ENCODE measurements at regions not wholly inside any gene's neighbourhood (a gene's known extent, or its start where the extent isn't known, plus 50 kb on each side); places are given as distances from the start of the nearest gene placed in this dataset.

DNA sequence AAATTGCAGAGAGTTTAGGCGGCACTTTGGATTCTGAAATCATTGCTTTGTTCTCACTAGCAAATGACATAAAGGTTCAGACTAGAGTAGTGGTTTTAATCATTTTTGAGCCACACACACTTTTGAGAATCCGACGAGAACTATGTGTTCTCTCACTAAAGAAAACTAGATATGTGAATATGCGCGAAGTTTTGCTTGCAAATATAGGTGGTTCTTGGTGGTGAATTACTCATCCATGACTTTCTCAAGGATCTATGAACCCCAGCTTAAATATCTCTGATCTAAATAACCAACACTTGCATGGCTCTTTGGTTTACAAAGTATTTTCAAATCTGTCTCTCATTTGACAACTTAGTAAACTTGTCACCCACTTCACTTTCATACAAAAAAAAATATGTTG is 54.8 kb downstream of the NOG start:
- ATAC-seq (ENCODE audit: low FRiP score) (no peak), DNase-seq (ENCODE audit: low spot score) (no peak)
- TF ChIP-seq, protein P1, sequence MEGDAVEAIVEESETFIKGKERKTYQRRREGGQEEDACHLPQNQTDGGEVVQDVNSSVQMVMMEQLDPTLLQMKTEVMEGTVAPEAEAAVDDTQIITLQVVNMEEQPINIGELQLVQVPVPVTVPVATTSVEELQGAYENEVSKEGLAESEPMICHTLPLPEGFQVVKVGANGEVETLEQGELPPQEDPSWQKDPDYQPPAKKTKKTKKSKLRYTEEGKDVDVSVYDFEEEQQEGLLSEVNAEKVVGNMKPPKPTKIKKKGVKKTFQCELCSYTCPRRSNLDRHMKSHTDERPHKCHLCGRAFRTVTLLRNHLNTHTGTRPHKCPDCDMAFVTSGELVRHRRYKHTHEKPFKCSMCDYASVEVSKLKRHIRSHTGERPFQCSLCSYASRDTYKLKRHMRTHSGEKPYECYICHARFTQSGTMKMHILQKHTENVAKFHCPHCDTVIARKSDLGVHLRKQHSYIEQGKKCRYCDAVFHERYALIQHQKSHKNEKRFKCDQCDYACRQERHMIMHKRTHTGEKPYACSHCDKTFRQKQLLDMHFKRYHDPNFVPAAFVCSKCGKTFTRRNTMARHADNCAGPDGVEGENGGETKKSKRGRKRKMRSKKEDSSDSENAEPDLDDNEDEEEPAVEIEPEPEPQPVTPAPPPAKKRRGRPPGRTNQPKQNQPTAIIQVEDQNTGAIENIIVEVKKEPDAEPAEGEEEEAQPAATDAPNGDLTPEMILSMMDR (IDR thresholded peaks at IDR 0.05), result no peak

DNA sequence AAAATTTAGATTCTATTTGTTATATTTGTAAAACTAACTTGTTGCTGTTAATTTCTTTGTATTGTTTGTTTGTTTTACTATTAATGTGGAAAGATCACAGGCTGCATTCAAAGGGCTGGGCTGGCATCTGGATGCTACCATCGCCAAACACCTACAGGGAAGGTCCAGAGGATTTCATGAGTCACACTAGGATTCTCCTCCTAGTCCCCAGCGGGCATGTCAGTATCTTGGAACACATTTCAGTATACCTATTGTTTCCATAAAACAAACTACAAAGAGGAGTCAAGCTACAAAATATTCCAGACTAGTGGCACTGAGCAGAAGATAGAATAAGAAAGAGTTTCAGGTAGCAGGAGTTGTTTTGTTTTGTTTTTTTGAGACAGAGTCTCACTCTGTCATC is 55.3 kb downstream of the NOG start:
- TF ChIP-seq, protein P1 (IDR thresholded peaks at IDR 0.05), result no peak
- DNase-seq (ENCODE audit: low spot score) (no peak), ATAC-seq (ENCODE audit: low FRiP score) (no peak)

DNA sequence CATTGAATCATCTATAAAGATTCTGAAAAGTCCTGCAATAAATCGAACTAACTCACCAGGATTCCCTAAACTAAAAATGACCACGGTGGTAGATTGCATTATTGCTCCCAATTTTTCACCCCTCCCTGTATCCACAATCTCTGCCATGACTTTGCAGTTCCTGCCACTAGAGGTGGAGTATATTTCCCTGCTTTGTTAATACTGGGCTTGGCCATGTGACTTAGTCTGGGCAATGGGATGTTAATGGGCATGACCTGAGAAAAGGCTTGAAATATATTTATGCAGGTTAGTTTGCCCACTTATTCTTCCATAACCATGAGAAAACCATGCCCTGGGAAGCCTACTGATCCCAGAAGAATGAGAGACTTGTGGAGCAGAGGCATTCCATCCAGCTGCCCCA is 59.1 kb downstream of the NOG start:
- ATAC-seq (ENCODE audit: low FRiP score), result no peak
- DNase-seq (ENCODE audit: low spot score), result no peak
- TF ChIP-seq, protein P1 (IDR thresholded peaks at IDR 0.05), result no peak

DNA sequence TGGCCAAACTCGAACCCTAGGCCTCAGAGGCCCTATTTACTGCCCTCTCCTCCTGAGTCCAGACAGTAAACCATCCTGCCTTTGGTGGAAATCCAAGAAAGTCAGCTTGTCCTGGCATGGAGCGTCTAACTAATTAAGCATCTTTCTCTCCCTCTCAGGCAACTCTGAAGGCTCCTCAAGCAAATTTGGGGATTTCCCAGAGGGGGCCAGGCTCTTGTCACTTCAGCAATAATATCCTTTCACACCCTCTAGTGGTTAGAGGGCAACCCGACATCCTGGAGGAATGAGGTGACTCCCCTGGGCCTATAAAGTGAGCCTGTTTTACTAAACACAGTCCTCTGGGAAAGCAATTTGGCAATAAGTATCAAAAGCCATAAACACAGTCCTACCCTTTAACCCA is 60.4 kb downstream of the NOG start:
- DNase-seq (ENCODE audit: low spot score) (no peak), ATAC-seq (ENCODE audit: low FRiP score) (no peak)
- TF ChIP-seq, protein P1 (IDR thresholded peaks at IDR 0.05), result no peak

DNA sequence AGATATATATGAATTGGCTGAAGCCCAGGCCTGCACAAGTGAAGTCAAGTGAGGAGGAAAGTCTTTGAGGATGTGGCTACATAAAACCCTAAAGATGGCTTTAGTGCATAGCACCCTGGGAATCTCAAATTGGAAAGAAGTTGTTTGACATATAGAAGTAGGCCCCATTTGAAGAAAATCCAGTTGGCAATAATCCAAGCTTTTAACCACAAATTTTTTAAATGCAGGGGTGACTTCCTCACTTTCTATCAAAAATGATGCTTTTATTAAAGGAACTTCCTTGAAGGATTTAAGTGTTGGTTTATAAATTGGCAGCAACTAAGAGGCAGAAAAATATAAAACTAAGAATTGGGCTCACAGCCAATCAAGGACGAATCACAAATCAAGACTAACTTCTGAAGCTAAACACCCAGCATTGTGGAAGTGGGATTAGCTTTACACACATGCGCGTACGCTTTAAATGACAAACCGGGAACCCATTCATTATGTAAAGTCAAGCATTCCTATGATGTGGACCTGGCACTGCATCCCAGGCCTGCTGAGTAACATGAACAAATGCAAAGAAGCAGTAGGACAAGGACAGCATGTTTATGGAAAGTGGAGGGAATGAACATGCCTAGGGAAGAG is 63.3 kb downstream of the NOG start:
- DNase-seq (ENCODE audit: low spot score) (no peak), ATAC-seq (ENCODE audit: low FRiP score) (no peak)
- TF ChIP-seq, protein P1 (IDR thresholded peaks at IDR 0.05), result no peak

DNA sequence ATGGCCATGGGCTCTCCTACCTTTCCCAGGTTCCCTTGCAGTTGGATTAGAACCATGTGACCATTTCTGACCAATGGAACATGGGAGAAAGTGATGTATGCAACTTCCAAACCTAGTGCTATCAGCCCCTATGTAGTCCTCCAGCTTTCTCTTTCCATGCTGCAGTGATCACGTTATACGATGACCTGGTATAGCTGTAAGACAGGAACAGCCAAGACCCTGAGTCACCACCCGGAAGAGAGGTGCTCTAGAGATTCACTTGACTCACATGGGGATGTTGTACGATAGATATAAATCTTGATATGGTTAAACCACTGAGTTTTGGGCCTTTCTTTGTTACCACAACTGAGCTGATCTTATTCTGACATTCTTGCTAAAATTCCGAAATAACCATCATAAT is 65.1 kb downstream of the NOG start:
- TF ChIP-seq, protein P1 (IDR thresholded peaks at IDR 0.05), result no peak
- ATAC-seq (ENCODE audit: low FRiP score), result no peak
- no peak for DNase-seq (ENCODE audit: low spot score)

DNA sequence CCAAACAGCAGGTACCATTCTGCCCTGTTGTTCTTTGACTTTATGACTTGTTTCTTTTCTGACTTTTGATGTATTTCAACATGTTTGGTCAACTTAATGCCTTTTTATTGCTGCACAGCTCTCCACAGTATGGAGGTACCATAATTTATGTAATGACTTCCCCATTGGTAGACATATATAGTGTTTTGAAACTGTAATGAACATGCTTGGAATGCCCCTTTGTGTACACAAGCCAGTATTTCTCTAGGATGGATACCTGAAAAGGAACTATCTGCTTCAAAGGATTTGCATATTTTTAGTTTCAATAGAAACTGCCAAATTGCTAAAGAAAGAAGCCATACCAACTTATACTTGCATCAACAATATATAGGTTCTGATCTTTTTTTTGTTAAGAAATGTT is 66.1 kb downstream of the NOG start:
- TF ChIP-seq, protein P1 (IDR thresholded peaks at IDR 0.05), result no peak
- DNase-seq (ENCODE audit: low spot score), result no peak
- ATAC-seq (ENCODE audit: low FRiP score), result no peak
